Choroid plexus epithelial cell (primary cell): ENCODE measurements at regions not wholly inside any gene's neighbourhood (a gene's known extent, or its start where the extent isn't known, plus 50 kb on each side); places are given as distances from the start of the nearest gene placed in this dataset.

Source experiments
- DNase-seq: peaks from one replicate; pipeline ENCODE4 v3.0.0-alpha.2; 2010; ENCODE audit warnings: low read depth
- H3K4me3 ChIP-seq: 2 replicates; pipeline ENCODE4 v1.5.1; 2011; ENCODE audit warnings: low read depth, mild to moderate bottlenecking, control low read depth, low read length, moderate library complexity
- TF ChIP-seq, protein P1 (sequence below): conservative IDR thresholded peaks from 2 replicates; pipeline ENCODE4 v1.5.1; 2011; ENCODE audit warnings: low read depth, mild to moderate bottlenecking, control low read depth, inconsistent platforms, low read length, moderate library complexity

DNA sequence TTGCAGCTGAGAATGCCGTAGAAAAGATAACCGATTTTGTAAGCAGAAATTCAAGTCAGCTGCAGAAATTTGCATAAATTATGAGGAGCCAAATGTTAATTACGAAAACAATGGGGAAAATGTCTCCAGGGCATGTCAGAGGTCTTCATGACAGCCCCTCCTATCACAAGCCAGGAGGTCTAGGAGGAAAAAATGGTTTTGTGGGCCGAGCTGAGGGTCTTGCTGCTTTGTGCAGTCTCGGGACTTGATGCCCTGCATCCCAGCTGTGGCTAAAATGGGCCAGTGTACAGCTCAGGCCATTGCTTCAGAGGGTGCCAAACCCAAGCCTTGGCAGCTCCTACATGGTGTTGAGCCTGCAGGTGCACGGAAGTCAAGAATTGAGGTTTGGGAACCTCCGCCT, 131.2 kb upstream of the PDE3A start:
- TF ChIP-seq, protein P1, sequence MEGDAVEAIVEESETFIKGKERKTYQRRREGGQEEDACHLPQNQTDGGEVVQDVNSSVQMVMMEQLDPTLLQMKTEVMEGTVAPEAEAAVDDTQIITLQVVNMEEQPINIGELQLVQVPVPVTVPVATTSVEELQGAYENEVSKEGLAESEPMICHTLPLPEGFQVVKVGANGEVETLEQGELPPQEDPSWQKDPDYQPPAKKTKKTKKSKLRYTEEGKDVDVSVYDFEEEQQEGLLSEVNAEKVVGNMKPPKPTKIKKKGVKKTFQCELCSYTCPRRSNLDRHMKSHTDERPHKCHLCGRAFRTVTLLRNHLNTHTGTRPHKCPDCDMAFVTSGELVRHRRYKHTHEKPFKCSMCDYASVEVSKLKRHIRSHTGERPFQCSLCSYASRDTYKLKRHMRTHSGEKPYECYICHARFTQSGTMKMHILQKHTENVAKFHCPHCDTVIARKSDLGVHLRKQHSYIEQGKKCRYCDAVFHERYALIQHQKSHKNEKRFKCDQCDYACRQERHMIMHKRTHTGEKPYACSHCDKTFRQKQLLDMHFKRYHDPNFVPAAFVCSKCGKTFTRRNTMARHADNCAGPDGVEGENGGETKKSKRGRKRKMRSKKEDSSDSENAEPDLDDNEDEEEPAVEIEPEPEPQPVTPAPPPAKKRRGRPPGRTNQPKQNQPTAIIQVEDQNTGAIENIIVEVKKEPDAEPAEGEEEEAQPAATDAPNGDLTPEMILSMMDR = no peak
- DNase-seq = no peak
- no peak overlapping the region for H3K4me3 ChIP-seq

DNA sequence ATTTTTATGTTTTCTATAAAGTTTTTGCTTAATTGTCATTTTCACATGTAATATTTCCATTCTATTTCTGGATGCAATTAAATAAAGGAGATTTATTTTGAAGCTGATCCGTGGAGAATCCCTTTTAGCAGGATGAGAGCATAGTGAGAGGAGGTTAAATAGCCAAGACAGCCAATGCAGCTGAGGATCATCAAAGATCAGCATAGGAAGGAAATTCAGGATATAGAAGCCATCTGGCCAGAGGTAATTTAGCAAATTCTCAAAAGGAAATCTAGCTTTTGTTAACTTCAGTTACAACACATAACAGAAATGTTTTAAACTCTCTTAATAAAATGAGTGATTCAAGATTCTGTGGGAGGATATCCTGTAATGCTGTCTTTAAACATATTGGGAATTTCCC, 122.8 kb upstream of the PDE3A start:
- TF ChIP-seq, protein P1 = no peak
- DNase-seq = no peak
- H3K4me3 ChIP-seq = no peak overlapping the region

DNA sequence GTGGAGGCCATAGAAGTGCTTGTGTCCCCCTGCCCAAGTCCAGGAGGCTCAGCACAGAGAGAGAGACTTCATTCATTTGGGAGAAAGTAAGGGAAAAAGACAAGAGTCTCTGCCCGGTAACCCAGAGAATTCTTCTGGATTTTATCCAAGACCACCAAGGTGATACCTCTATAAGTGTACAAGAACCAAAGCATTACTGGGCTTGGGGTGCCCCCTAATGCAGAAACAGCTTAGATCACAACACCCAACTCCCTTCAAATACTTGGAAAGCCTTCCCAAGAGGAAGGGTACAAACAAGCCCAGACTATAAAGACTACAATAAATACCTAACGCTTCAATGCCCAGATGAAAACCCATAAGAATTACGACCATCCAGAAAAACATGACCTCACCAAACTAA, 119.7 kb upstream of the PDE3A start:
- no peak overlapping the region for H3K4me3 ChIP-seq
- DNase-seq = no peak
- TF ChIP-seq, protein P1 = no peak

DNA sequence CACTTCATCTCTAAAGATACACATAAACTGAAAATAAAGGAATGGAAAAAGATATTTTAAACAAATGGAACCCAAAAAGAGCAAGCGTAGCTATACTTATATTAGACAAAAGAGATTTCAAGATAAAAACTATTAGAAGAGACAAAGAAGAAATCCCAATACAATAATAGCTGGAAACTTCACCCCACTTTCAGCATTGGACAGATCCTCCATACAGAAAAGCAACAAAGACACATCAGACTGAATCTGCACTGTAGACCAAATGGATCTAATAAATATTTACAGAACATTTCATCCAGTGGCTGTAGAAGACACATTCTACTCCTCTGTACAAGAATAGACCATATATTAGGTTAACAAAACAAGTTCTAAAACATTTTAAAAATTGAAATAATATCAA, 117.6 kb upstream of the PDE3A start:
- H3K4me3 ChIP-seq = no peak overlapping the region
- DNase-seq = no peak
- TF ChIP-seq, protein P1 = no peak

DNA sequence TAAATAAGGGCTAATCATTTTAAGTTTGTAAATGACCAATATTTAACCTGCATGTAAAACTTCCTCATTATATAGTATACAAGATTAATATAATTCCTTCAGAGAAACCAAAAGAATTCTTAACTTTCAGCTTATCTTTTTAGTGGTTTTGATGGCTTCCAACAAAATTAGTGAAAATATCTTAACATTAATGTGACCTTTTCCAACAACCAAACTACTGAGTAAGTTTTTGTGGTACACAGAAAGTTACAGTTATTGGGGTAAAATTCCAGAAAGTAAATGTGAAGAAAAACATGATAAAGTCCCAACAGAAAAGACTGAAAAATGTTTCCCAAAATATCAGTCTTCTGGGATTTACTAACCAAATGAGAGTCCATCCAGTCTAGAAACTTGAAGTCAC, 111.0 kb upstream of the PDE3A start:
- no peak for DNase-seq
- TF ChIP-seq, protein P1 = no peak
- no peak overlapping the region for H3K4me3 ChIP-seq

DNA sequence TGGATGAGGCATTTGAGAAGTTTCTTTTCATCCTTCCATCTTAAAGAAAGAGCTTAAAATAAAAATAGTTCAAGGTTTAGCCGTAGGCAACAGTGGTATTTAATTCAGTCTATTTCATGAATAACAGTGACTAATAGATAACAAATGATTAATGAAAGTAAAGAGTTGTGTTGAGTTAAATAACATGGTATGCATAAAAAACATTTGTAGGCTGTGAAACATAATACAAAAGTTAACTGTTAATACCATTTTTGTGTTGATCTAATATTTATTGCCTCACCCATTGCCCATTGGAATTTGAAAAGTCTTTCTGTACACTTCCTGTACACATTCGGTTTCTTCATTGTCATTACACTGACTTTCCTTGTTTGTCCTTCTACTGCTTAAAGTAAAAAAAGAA, 108.6 kb upstream of the PDE3A start:
- H3K4me3 ChIP-seq = no peak overlapping the region
- TF ChIP-seq, protein P1 = no peak
- no peak for DNase-seq

DNA sequence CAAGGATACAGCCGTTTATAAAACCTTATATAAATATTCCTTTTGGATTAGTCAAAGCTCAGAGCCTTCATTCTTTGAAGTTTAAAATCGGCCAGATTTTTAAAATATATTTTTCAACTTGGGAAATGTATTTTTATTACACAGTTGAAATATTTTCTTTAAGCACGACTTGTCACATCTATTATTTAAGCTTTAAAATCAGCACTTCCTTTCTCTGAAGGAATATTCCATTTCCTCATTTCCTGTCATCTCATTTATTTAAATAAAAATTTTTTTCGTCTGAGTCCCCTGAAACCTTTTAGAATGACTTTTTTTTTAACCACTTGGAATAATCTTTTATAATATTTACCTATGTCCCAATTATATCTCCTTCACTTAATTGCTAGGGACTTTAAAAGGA, 107.5 kb upstream of the PDE3A start:
- no peak for DNase-seq
- TF ChIP-seq, protein P1 = no peak
- H3K4me3 ChIP-seq = no peak overlapping the region
